Suprapubic skin (tissue), 4 donors: ENCODE measurements at regions not wholly inside any gene's neighbourhood (a gene's known extent, or its start where the extent isn't known, plus 50 kb on each side); places are given as distances from the start of the nearest gene placed in this dataset.

Experiments
- DNase-seq, 2 donors: peaks; one replicate each; pipeline ENCODE4 v3.0.0-alpha.2; 2019; ENCODE audit warnings: low spot score in 2 of 2
- H3K27ac ChIP-seq: fragments of 200-600 bp; sonication (generic); one replicate; pipeline ENCODE4 v1.5.1; 2019
- H3K27me3 ChIP-seq: fragments of 200-600 bp; sonication (generic); one replicate; pipeline ENCODE4 v1.5.1; 2019
- H3K36me3 ChIP-seq: fragments of 200-600 bp; sonication (generic); one replicate; pipeline ENCODE4 v1.5.1; 2019
- H3K4me1 ChIP-seq: fragments of 200-600 bp; sonication (generic); one replicate; pipeline ENCODE4 v1.5.1; 2019
- H3K4me3 ChIP-seq: fragments of 200-600 bp; sonication (generic); one replicate; pipeline ENCODE4 v1.5.1; 2019; ENCODE audit warnings: mild to moderate bottlenecking
- H3K9me3 ChIP-seq: fragments of 200-600 bp; sonication (generic); one replicate; pipeline ENCODE4 v1.5.1; 2019
- CTCF ChIP-seq, 2 donors: fragments of 200-600 bp in 1 of 2; fragments of 450-650 bp in 1 of 2; sonication (generic) in 1 of 2; IDR thresholded peaks; one replicate each; pipeline ENCODE4 v1.5.1; 2016 to 2019; ENCODE audit warnings: antibody characterized with exemption in 2 of 2, mild to moderate bottlenecking in 1 of 2, moderate library complexity in 1 of 2
- EP300 ChIP-seq: sonication (generic); formaldehyde crosslinking; IDR thresholded peaks from one replicate; pipeline ENCODE4 v1.6.1; 2017; ENCODE audit warnings: antibody characterized with exemption
- POLR2A ChIP-seq, 2 donors: fragments of 450-650 bp; IDR thresholded peaks; one replicate each; pipeline ENCODE4 v1.6.1; 2017; ENCODE audit warnings: antibody characterized with exemption in 2 of 2, mild to moderate bottlenecking in 2 of 2, moderate library complexity in 2 of 2
- POLR2AphosphoS5 ChIP-seq, 3 donors: sonication (generic); formaldehyde crosslinking; IDR thresholded peaks; one replicate each; pipeline ENCODE4 v1.6.1; 2017; ENCODE audit warnings: antibody characterized with exemption in 3 of 3
- WGBS: methylation state at CpG from one replicate; pipeline ENCODE4 v1.1.5; 2018; 5-methylcytosine and 5-hydroxymethylcytosine counted together

GRCh38 chrX:110440016-110440805 lies 81.6 kb downstream of the RTL9 start:
- Histone ChIP-seq H3K4me1 (no peaks in the 10 kb centered on the region), H3K27ac (no peak overlapping the region), H3K36me3 (no peaks in the 10 kb centered on the region), H3K9me3 (no peaks in the 10 kb centered on the region), H3K27me3 (no peaks in the 10 kb centered on the region), H3K4me3 (no peak overlapping the region)
- DNase-seq = no peak
- WGBS = 70% methylated on average over 11 of the region's 11 CpGs
- no peak for TF ChIP-seq EP300
- TF ChIP-seq CTCF (IDR thresholded peaks at IDR 0.05) = no peak
- TF ChIP-seq POLR2A (IDR thresholded peaks at IDR 0.05) = no peak
- no peak for TF ChIP-seq POLR2AphosphoS5 (IDR thresholded peaks at IDR 0.05)

DNA sequence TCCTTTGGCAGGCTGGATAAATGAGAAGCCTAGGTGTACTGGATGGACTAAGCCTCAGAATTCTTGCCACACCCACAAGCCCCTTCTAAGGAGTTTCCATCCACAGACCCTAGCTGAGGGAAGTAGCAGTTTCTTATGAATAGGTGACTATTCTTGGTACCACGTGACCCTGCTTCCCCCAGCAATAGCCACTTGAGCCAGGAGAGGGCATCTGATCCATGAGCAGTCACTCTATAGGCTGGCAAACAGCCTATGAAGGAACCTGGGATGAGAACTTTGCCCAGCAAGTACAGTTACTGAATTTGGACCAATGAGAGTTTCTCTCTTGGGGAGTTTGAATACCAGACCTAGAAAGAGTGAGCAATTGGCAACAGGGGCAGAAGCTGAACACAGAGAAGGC lies 84.0 kb downstream of the RTL9 start:
- Histone ChIP-seq H3K27me3 (no peaks in the 10 kb centered on the region), H3K36me3 (no peaks in the 10 kb centered on the region), H3K27ac (no peak overlapping the region), H3K4me1 (no peaks in the 10 kb centered on the region), H3K9me3 (no peaks in the 10 kb centered on the region), H3K4me3 (no peak overlapping the region)
- WGBS = 0% methylated on average over 1 of the region's 1 CpG
- TF ChIP-seq POLR2A (IDR thresholded peaks at IDR 0.05) = no peak
- TF ChIP-seq CTCF (IDR thresholded peaks at IDR 0.05) = no peak
- no peak for TF ChIP-seq POLR2AphosphoS5 (IDR thresholded peaks at IDR 0.05)
- no peak for TF ChIP-seq EP300
- no peak for DNase-seq

- Histone ChIP-seq H3K9me3 (no peaks in the 10 kb centered on the region), H3K27me3 (no peaks in the 10 kb centered on the region), H3K4me1 (no peaks in the 10 kb centered on the region), H3K36me3 (no peaks in the 10 kb centered on the region), H3K4me3 (no peak overlapping the region), H3K27ac (no peak overlapping the region)
- DNase-seq = no peak
- TF ChIP-seq CTCF (IDR thresholded peaks at IDR 0.05) (no peak), EP300 (no peak), POLR2A (IDR thresholded peaks at IDR 0.05) (no peak), POLR2AphosphoS5 (IDR thresholded peaks at IDR 0.05) (no peak)
- WGBS = 56% methylated on average over 4 of the region's 4 CpGs
Observed at GRCh38 chrX:110444996-110445395, 86.3 kb downstream of the RTL9 start.

GRCh38 chrX:110448459-110448858 lies 89.8 kb downstream of the RTL9 start:
- no peak overlapping the region for H3K27ac ChIP-seq
- no peaks in the 10 kb centered on the region for H3K27me3 ChIP-seq
- H3K9me3 ChIP-seq = no peaks in the 10 kb centered on the region
- no peak overlapping the region for H3K4me3 ChIP-seq
- DNase-seq = no peak
- no peak for TF ChIP-seq CTCF (IDR thresholded peaks at IDR 0.05)
- no peak for TF ChIP-seq POLR2A (IDR thresholded peaks at IDR 0.05)
- no peak for TF ChIP-seq POLR2AphosphoS5 (IDR thresholded peaks at IDR 0.05)
- TF ChIP-seq EP300 = no peak
- H3K4me1 ChIP-seq = no peaks in the 10 kb centered on the region
- H3K36me3 ChIP-seq = no peaks in the 10 kb centered on the region
- WGBS = 42% methylated on average over 10 of the region's 10 CpGs

GRCh38 chrX:110449312-110449711 lies 90.7 kb downstream of the RTL9 start:
- no peaks in the 10 kb centered on the region for H3K36me3 ChIP-seq
- H3K27me3 ChIP-seq = no peaks in the 10 kb centered on the region
- H3K4me1 ChIP-seq = no peaks in the 10 kb centered on the region
- no peak for DNase-seq
- H3K27ac ChIP-seq = no peak overlapping the region
- no peaks in the 10 kb centered on the region for H3K9me3 ChIP-seq
- 41% methylated on average over 2 of the region's 2 CpGs for WGBS
- H3K4me3 ChIP-seq = no peak overlapping the region
- TF ChIP-seq POLR2A (IDR thresholded peaks at IDR 0.05) (no peak), POLR2AphosphoS5 (IDR thresholded peaks at IDR 0.05) (no peak), EP300 (no peak), CTCF (IDR thresholded peaks at IDR 0.05) (no peak)
